ENCODE measurements at regions not wholly inside any gene's neighbourhood (a gene's known extent, or its start where the extent isn't known, plus 50 kb on each side); places are given as distances from the start of the nearest gene placed in this dataset.

DNA sequence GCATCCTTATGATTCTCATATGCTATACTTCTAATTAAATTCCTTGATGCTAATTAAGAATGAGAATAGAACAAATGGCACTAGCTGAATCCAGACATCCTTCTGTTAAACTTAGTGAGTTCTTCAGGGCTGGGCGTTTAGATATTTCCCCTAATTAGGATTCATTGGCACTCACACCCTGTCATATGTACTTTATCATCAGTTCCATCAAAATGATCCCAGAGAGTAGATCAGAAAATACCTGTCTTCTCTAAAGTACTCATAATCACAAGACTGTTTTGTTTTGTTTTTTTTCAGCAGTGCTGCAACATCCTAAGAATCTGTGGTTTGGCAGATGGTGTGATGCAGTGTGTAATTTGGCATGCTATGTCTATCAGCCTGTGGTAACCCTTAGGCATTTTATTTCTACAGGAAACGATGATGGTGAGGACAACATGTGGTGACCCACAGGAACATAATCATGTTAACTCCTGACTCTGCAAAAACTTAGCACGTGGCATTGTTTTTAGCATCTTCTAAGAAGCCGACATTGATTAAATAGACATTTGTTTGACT is 2528.4 kb downstream of the ARAP2 start:
- Mint-ChIP-seq H3K9me3 (peaks cover 2% of the 10 kb centered on the region), H3K4me3 (no peak overlapping the region), H3K36me3 (ENCODE audit: low read depth) (peaks cover 2% of the 10 kb centered on the region; the same call in 1 of the 2 replicates), H3K27me3 (ENCODE audit: insufficient read depth) (peaks cover 10% of the 10 kb centered on the region), H3K27ac (peak overlapping the region; percentile 40; the same call in 1 of the 2 replicates), H3K4me1 (ENCODE audit: low read depth) (peaks cover 12% of the 10 kb centered on the region)
- peak; percentile 79 for DNase-seq
- TF ChIP-seq, protein P1, sequence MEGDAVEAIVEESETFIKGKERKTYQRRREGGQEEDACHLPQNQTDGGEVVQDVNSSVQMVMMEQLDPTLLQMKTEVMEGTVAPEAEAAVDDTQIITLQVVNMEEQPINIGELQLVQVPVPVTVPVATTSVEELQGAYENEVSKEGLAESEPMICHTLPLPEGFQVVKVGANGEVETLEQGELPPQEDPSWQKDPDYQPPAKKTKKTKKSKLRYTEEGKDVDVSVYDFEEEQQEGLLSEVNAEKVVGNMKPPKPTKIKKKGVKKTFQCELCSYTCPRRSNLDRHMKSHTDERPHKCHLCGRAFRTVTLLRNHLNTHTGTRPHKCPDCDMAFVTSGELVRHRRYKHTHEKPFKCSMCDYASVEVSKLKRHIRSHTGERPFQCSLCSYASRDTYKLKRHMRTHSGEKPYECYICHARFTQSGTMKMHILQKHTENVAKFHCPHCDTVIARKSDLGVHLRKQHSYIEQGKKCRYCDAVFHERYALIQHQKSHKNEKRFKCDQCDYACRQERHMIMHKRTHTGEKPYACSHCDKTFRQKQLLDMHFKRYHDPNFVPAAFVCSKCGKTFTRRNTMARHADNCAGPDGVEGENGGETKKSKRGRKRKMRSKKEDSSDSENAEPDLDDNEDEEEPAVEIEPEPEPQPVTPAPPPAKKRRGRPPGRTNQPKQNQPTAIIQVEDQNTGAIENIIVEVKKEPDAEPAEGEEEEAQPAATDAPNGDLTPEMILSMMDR (IDR thresholded peaks at IDR 0.05), result no peak

DNA sequence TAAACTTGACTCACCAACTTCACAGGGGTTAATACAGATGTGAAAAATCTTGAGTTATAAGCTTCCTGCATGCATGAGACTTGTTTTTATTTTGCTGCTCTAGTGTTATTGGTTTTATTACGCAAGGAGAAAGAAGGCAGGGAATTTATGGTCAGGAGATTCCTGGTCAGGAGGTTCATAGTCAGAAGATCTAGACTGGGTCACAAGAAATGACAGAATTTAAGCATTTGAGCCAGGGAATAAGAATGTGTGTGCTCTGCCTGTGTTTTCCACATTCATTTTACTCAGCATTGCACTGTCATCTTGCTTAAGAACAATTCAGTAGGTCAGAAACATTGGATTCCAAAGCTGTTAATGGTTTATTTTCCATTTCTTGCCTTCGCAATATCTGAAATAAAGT is 2522.1 kb downstream of the ARAP2 start:
- H3K9me3 Mint-ChIP-seq, result no peaks in the 10 kb centered on the region
- 0 out of 2 replicates have a peak overlapping the region, but pooled peaks have one; percentile 8 for H3K27ac Mint-ChIP-seq
- no peaks in the 10 kb centered on the region for H3K36me3 Mint-ChIP-seq (ENCODE audit: low read depth)
- DNase-seq, result peak; percentile 48
- peak overlapping the region; percentile 61; the same call in 1 of the 2 replicates for H3K4me3 Mint-ChIP-seq
- peaks cover 33% of the 10 kb centered on the region for H3K4me1 Mint-ChIP-seq (ENCODE audit: low read depth)
- TF ChIP-seq, protein P1 (IDR thresholded peaks at IDR 0.05), result no peak
- peaks cover 2% of the 10 kb centered on the region for H3K27me3 Mint-ChIP-seq (ENCODE audit: insufficient read depth)

DNA sequence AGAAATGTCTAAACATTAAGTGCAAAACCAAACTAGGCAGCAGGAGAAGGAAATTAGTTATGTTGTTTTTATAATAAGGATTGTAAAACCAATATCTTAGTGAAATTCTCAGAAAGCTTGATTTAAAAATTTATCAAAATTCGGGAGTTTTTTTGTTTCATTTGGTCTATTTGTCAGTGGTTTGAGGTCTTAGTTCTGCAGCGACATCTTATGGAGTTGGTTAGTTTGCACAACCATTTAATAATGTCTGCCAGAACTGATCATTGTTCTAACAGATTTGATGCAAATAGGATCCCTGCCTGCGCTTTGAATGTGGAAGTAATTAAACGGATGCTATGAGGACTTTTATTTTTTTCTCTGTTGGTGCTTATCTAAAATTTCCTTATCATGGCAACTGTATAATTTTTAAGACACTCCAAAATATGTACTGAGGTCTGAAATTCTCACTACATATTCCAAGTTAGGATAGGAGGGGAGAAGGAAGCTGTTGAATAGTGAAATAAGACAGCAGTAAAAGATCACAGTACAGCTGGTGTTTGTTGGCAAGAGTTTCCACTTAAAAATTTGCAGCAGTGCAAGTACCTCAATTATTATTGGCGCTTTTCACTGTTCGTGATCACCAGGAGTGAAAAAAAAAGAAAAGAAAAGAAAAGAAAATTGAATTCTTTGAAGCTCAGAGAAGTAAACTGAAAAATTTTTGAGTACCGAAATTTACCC is 2521.4 kb downstream of the ARAP2 start:
- Mint-ChIP-seq H3K9me3 (no peaks in the 10 kb centered on the region), H3K36me3 (ENCODE audit: low read depth) (no peaks in the 10 kb centered on the region), H3K4me1 (ENCODE audit: low read depth) (peaks cover 33% of the 10 kb centered on the region)

DNA sequence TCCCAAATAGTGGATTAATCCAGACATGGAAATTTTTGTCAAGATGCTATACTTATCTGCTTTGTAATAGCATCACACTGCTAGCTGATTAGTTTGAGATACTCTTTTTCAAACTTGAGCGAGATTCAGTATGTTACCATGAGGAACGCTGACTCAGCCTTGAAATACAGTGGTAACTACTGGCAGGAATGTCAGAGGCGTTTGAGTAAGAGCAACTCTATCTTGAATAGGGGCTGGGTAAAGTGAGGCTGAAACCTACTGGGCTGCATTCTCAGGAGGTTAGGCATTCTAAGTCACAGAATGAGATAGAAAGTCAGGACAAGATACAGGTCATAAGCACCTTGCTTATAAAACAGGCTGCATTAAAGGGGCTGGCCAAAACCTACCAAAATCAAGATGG is 2519.6 kb downstream of the ARAP2 start:
- Mint-ChIP-seq H3K27ac (no peak overlapping the region), H3K9me3 (no peaks in the 10 kb centered on the region), H3K27me3 (ENCODE audit: insufficient read depth) (no peaks in the 10 kb centered on the region; the same call in 1 of the 2 replicates), H3K4me1 (ENCODE audit: low read depth) (peaks cover 33% of the 10 kb centered on the region), H3K4me3 (no peak overlapping the region), H3K36me3 (ENCODE audit: low read depth) (no peaks in the 10 kb centered on the region)
- TF ChIP-seq, protein P1 (IDR thresholded peaks at IDR 0.05), result no peak
- DNase-seq, result no peak

More for the DNA sequence above, 2521.4 kb downstream of the ARAP2 start:
- Mint-ChIP-seq H3K4me3 (peak overlapping the region; percentile 61), H3K27ac (no peak overlapping the region; the same call in 1 of the 2 replicates), H3K27me3 (ENCODE audit: insufficient read depth) (peaks cover 2% of the 10 kb centered on the region)
- DNase-seq, result peak; percentile 22
- TF ChIP-seq, protein P1 (IDR thresholded peaks at IDR 0.05), result peak; percentile 70

DNA sequence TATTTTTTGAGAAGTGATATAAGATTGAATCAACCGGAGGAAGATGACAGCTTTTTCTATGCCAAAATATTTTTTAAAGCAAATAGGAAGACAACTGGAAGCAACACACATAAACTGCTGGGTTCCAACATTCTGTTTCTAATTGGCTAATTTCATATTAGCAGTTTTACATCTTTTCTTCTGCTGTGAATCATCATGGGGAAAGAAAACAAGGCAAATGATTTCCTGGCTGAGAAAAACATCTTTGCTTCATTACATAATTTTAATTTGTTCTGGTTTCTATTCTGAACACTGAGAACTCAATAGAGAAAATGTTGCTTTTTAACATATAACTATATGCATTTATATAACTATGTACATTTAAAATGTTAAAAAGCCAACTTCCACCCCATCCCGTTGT is 2518.5 kb downstream of the ARAP2 start:
- Mint-ChIP-seq H3K4me1 (ENCODE audit: low read depth) (peaks cover 33% of the 10 kb centered on the region), H3K27ac (no peak overlapping the region), H3K9me3 (no peaks in the 10 kb centered on the region), H3K27me3 (ENCODE audit: insufficient read depth) (no peaks in the 10 kb centered on the region; the same call in 1 of the 2 replicates), H3K4me3 (no peak overlapping the region), H3K36me3 (ENCODE audit: low read depth) (no peaks in the 10 kb centered on the region)
- no peak for DNase-seq
- TF ChIP-seq, protein P1 (IDR thresholded peaks at IDR 0.05), result no peak

All from HFFc6 (cell line).